Myocyte (in vitro differentiated cells): ENCODE measurements at regions not wholly inside any gene's neighbourhood (a gene's known extent, or its start where the extent isn't known, plus 50 kb on each side); places are given as distances from the start of the nearest gene placed in this dataset.
"Not testable (repeated sequence)": the region's sequence is repeated elsewhere in the genome, so short reads cannot be mapped to it uniquely, and the experiment has no call there.

Experiments used
- DNase-seq: peaks from one replicate; pipeline ENCODE4 v3.0.0-alpha.2; 2012; ENCODE audit warnings: low read depth

GRCh38 chr4:15162465-15163283, 160.4 kb downstream of the CPEB2 start:
- peak; percentile 44 for DNase-seq

DNA sequence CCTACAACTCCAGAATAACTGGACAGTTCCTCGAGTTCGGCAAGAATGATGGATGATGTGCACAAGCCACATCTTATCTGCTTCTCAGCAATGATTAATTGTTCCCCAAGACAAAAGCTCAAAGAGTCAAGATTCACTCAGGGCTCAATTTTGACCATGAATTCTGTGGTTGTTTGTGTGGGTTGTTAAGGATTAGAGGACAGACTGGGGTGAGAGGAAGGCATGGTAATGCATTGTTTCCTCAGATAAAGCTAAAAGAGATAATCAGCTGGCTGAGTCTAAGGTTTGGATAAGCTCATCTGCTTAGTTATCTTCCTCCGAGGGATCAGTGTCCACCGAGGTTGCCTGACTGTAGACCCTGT, 161.0 kb downstream of the CPEB2 start:
- DNase-seq, result peak; percentile 10

GRCh38 chr4:15164571-15164970, 162.3 kb downstream of the CPEB2 start:
- peak; percentile 40 for DNase-seq

- DNase-seq, result no peak
Measured at GRCh38 chr4:15167743-15168142, 165.5 kb downstream of the CPEB2 start.

- DNase-seq, result no peak
Measured at GRCh38 chr4:15168759-15169158, 166.5 kb downstream of the CPEB2 start.

DNA sequence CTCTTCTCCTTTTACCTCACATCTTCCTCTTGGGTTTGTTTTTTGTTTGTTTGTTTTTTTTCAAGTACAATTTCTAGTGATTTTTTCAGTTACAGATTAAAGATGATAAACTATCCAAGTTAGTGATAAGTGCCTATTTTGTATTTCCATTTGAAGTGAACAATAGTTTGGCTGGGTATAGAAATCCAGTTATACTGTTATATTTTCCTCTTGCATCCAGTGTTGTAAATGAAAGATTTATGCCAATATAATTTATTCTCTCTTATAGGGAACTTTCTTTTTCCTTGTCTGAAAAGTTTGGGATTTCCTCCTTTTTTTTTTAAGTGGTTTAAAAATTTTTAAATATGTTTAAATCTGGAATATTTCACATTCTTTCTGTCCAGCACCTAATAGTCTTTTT, 169.4 kb downstream of the CPEB2 start:
- DNase-seq, result no peak

DNA sequence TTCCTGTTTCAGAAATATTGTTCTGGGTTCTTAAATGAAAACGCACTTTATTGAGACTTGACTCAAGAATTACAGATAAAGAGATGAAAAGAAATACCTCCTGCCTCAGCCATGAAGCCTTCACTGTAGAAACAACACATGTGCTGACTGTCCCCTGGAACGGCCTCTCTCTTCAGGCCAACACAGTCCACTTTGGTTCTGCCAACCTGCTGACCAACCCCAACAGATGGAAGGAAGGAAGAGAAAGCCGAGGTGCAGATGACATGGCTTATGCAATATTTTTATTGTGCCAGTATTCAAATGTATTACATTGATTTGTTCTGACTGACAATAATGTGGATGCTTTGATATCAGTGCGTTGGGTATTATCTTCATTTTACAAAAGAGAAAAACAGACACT, 171.0 kb downstream of the CPEB2 start:
- no peak for DNase-seq

DNA sequence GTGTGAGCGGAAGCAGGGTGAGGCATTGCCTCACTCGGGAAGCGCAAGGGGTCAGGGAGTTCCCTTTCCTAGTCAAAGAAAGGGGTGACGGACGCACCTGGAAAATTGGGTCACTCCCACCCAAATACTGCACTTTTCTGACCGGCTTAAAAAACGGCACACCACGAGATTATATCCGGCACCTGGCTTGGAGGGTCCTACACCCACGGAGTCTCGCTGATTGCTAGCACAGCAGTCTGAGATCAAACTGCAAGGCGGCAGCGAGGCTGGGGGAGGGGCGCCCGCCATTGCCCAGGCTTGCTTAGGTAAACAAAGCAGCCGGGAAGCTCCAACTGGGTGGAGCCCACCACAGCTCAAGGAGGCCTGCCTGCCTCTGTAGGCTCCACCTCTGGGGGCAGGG, 171.9 kb downstream of the CPEB2 start:
- not testable (repeated sequence) for DNase-seq

- DNase-seq, result not testable (repeated sequence)
Measured at GRCh38 chr4:15179842-15180241, 177.6 kb downstream of the CPEB2 start.

DNA sequence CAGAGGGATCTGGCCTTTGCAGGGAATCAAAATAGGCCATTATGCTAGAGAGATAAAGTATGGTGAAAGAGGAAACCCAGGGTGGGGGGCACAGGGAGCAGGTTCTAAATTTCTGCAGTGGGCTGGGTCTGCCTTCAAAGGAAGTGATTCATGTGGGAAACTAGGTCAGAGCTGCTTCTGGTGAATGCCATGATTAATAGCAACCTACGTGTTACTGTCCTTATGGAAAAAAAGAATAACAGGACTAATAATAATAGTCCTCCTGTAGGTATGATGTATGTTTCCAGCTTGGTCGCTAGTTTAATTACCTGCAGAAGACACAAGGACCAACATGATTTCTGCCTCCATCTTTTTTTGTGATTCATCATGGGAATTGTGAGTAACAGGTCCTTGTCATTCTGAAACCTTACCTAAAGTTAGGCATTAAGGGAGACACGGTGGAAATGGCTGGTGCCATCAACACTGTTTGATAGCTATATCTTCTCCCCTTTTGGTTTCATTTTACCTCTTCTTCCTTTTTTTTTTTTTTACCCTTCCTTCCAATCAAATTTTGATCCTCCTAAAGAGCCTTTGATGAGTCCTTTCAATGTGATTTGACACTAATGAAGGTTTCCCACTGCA, 180.4 kb downstream of the CPEB2 start:
- peak; percentile 22 for DNase-seq

DNA sequence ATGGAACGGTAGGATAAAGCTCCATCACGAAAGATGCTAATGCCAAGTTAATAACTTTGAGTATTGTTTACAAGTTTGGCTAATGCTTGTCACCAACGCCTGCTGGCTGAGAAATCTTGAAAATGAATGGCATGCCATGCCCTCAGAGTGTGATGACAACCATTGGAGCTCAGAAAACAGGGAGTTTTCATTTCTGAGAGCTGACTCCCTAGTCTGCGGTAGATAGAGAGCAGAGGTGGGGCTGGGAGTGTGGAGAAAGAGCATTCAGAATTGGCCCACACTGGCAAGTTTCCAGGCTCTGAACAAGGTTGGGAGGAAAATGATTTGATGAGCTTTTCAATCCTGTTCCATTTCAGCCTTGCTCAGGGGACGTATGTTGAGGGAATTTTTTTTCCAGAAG, 183.9 kb downstream of the CPEB2 start:
- peak; percentile 91 for DNase-seq

- peak; percentile 27 for DNase-seq
Measured at GRCh38 chr4:15186806-15187205, 184.5 kb downstream of the CPEB2 start.

- DNase-seq, result no peak
Measured at GRCh38 chr4:15188605-15189539, 186.6 kb downstream of the CPEB2 start.

GRCh38 chr4:15194520-15194919, 192.2 kb downstream of the CPEB2 start:
- no peak for DNase-seq

- DNase-seq, result peak; percentile 67
Measured at GRCh38 chr4:15197005-15197404, 194.7 kb downstream of the CPEB2 start.

- no peak for DNase-seq
Measured at GRCh38 chr4:15198070-15198727, 195.9 kb downstream of the CPEB2 start.

- DNase-seq, result no peak
Measured at GRCh38 chr4:15201782-15202181, 199.5 kb downstream of the CPEB2 start.

GRCh38 chr4:15202481-15202880, 200.2 kb downstream of the CPEB2 start:
- no peak for DNase-seq

DNA sequence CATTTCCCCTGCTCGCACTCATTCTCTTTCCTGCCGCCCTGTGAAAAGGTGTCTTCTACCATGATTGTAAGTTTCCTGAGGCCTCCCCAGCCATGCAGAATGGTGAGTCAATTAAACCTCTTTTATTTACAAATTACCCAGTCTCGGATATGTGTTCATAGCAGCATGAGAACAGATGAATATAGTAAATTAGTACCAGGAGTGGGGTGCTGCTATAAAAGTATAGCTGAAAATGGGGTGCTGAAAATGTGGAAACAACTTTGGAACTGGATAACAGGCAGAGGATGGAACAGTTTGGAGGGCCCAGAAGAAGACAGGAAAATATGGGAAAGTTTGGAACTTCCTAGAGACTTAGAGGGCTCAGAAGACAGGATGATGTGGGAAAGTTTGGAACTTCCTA, 204.2 kb downstream of the CPEB2 start:
- not testable (repeated sequence) for DNase-seq

DNA sequence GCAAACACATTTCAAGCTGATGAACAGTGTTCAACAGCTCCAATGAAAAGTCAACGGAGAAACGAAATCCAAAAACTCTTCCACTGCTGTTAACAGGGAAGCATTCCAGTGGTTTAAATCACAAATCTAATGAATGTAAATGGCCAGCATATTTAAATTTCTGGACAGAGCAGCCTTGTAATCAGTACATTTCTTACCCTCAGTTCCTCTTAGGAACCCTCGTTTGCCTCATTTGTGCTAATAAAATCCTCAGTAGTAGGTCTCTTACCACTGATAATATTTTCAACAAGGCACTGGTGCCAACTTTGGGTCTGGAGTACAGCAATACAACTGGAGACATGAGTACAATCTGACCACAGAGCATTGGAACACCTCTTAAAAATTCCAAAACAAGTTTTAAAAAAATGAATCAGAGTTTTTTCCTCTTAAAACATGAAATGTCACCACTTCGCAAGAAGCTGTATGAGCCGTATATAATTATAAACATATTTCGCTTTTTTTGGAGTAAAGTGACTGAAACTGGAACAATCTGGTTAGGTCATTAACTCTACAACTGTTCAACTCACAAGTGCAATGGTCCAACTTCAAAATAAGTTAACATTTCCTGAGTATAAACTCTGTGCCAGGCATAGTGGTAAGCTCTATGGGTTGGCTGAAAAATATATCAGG, 211.2 kb downstream of the CPEB2 start:
- DNase-seq, result no peak

- no peak for DNase-seq
Measured at GRCh38 chr4:15215109-15215508, 212.7 kb upstream of the C1QTNF7 start.
